Gastrocnemius medialis (tissue), 4 donors: ENCODE measurements at regions not wholly inside any gene's neighbourhood (a gene's known extent, or its start where the extent isn't known, plus 50 kb on each side); places are given as distances from the start of the nearest gene placed in this dataset.

Experiments used
- CTCF ChIP-seq, 5 experiments: fragments of 450-650 bp in 3 of 5; fragments of 200-600 bp in 2 of 5; sonication (generic) in 2 of 5; IDR thresholded peaks in 4 of 5; conservative IDR thresholded peaks in 1 of 5; 1 replicate in 4 of 5; 2 replicates in 1 of 5; pipeline ENCODE4 v1.5.1; 2016 to 2019; ENCODE audit warnings: antibody characterized with exemption in 5 of 5, mild to moderate bottlenecking in 3 of 5, moderate library complexity in 3 of 5
- POLR2A ChIP-seq, 2 donors: fragments of 450-650 bp; IDR thresholded peaks; one replicate each; pipeline ENCODE4 v1.6.1; 2017; ENCODE audit warnings: antibody characterized with exemption in 2 of 2, mild to moderate bottlenecking in 2 of 2, moderate library complexity in 2 of 2

- TF ChIP-seq CTCF (IDR thresholded peaks at IDR 0.05 in 4 of 5, conservative IDR thresholded peaks at IDR 0.05 in 1 of 5) = no peak
- TF ChIP-seq POLR2A (IDR thresholded peaks at IDR 0.05) = no peak
These were observed 103.0 kb upstream of the CDK1 start for GRCh38 chr10:60675236-60675635.
